ENCODE measurements at regions not wholly inside any gene's neighbourhood (a gene's known extent, or its start where the extent isn't known, plus 50 kb on each side); places are given as distances from the start of the nearest gene placed in this dataset.
"Not testable (repeated sequence)": the region's sequence is repeated elsewhere in the genome, so short reads cannot be mapped to it uniquely, and the experiment has no call there.

GRCh38 chr3:88742674-88743507 lies 364.5 kb upstream of the EPHA3 start:
- DNase-seq: no peak
- TF ChIP-seq GATA1 (IDR thresholded peaks at IDR 0.05; ENCODE audit: low read depth, low read length) (no peak), POLR2A (IDR thresholded peaks at IDR 0.05; ENCODE audit: low read length) (no peak)

- DNase-seq: no peak
- TF ChIP-seq POLR2A (IDR thresholded peaks at IDR 0.05; ENCODE audit: low read length): no peak
- TF ChIP-seq GATA1 (IDR thresholded peaks at IDR 0.05; ENCODE audit: low read depth, low read length): no peak
These were observed 362.5 kb upstream of the EPHA3 start for GRCh38 chr3:88744896-88745295.

GRCh38 chr3:88747145-88747544 lies 360.3 kb upstream of the EPHA3 start:
- DNase-seq: not testable (repeated sequence)

GRCh38 chr3:88758676-88759075 lies 348.7 kb upstream of the EPHA3 start:
- no peak for DNase-seq
- no peak for TF ChIP-seq GATA1 (IDR thresholded peaks at IDR 0.05; ENCODE audit: low read depth, low read length)
- TF ChIP-seq POLR2A (IDR thresholded peaks at IDR 0.05; ENCODE audit: low read length): no peak

- no peak for DNase-seq
- no peak for TF ChIP-seq GATA1 (IDR thresholded peaks at IDR 0.05; ENCODE audit: low read depth, low read length)
- TF ChIP-seq POLR2A (IDR thresholded peaks at IDR 0.05; ENCODE audit: low read length): no peak
These were observed 339.7 kb upstream of the EPHA3 start for GRCh38 chr3:88767746-88768145.

GRCh38 chr3:88773766-88774165 lies 333.7 kb upstream of the EPHA3 start:
- no peak for DNase-seq
- no peak for TF ChIP-seq POLR2A (IDR thresholded peaks at IDR 0.05; ENCODE audit: low read length)
- TF ChIP-seq GATA1 (IDR thresholded peaks at IDR 0.05; ENCODE audit: low read depth, low read length): no peak

GRCh38 chr3:88775026-88775690 lies 332.3 kb upstream of the EPHA3 start:
- TF ChIP-seq POLR2A (IDR thresholded peaks at IDR 0.05; ENCODE audit: low read length) (no peak), GATA1 (IDR thresholded peaks at IDR 0.05; ENCODE audit: low read depth, low read length) (no peak)
- no peak for DNase-seq

- no peak for TF ChIP-seq POLR2A (IDR thresholded peaks at IDR 0.05; ENCODE audit: low read length)
- no peak for TF ChIP-seq GATA1 (IDR thresholded peaks at IDR 0.05; ENCODE audit: low read depth, low read length)
- DNase-seq: no peak
These were observed 327.9 kb upstream of the EPHA3 start for GRCh38 chr3:88779482-88779881.

GRCh38 chr3:88784925-88785324 lies 322.5 kb upstream of the EPHA3 start:
- no peak for DNase-seq
- no peak for TF ChIP-seq GATA1 (IDR thresholded peaks at IDR 0.05; ENCODE audit: low read depth, low read length)
- no peak for TF ChIP-seq POLR2A (IDR thresholded peaks at IDR 0.05; ENCODE audit: low read length)

GRCh38 chr3:88785841-88786240 lies 321.6 kb upstream of the EPHA3 start:
- no peak for DNase-seq
- TF ChIP-seq POLR2A (IDR thresholded peaks at IDR 0.05; ENCODE audit: low read length) (no peak), GATA1 (IDR thresholded peaks at IDR 0.05; ENCODE audit: low read depth, low read length) (no peak)

GRCh38 chr3:88795503-88795902 lies 311.9 kb upstream of the EPHA3 start:
- DNase-seq: no peak
- no peak for TF ChIP-seq POLR2A (IDR thresholded peaks at IDR 0.05; ENCODE audit: low read length)
- no peak for TF ChIP-seq GATA1 (IDR thresholded peaks at IDR 0.05; ENCODE audit: low read depth, low read length)

- no peak for TF ChIP-seq POLR2A (IDR thresholded peaks at IDR 0.05; ENCODE audit: low read length)
- TF ChIP-seq GATA1 (IDR thresholded peaks at IDR 0.05; ENCODE audit: low read depth, low read length): no peak
- DNase-seq: no peak
These were observed 299.8 kb upstream of the EPHA3 start for GRCh38 chr3:88807491-88808105.

GRCh38 chr3:88809993-88810392 lies 297.4 kb upstream of the EPHA3 start:
- TF ChIP-seq GATA1 (IDR thresholded peaks at IDR 0.05; ENCODE audit: low read depth, low read length) (no peak), POLR2A (IDR thresholded peaks at IDR 0.05; ENCODE audit: low read length) (no peak)
- DNase-seq: no peak

GRCh38 chr3:88810455-88810854 lies 297.0 kb upstream of the EPHA3 start:
- no peak for DNase-seq
- TF ChIP-seq GATA1 (IDR thresholded peaks at IDR 0.05; ENCODE audit: low read depth, low read length) (no peak), POLR2A (IDR thresholded peaks at IDR 0.05; ENCODE audit: low read length) (no peak)

GRCh38 chr3:88811096-88811495 lies 296.3 kb upstream of the EPHA3 start:
- DNase-seq: no peak
- TF ChIP-seq POLR2A (IDR thresholded peaks at IDR 0.05; ENCODE audit: low read length) (no peak), GATA1 (IDR thresholded peaks at IDR 0.05; ENCODE audit: low read depth, low read length) (no peak)

Measured in erythroblast (primary cell).